HCT116 (cell line): ENCODE measurements at regions not wholly inside any gene's neighbourhood (a gene's known extent, or its start where the extent isn't known, plus 50 kb on each side); places are given as distances from the start of the nearest gene placed in this dataset.

Experiments used
- ATAC-seq: fragments of 200-7000 bp; cut with Tn5 transposase; 2 replicates; pipeline ENCODE4 v1.9.1; 2020; ENCODE audit warnings: mild to moderate bottlenecking, moderate library complexity
- BruUV-seq: library from RNA; stranded (reverse); fragments of 400-500 nt; replicated peaks from 2 replicates; lab custom pipeline; 2021; lab: Mats Ljungman, UMichigan
- CTCF ChIA-PET: fragments of 300-600 bp; sonication (Branson Sonifier 250); formaldehyde crosslinking; loops from one replicate; lab custom pipeline; 2021; ENCODE audit warnings: antibody characterized with exemption; lab: Charles Lee
- POLR2A ChIA-PET: fragments of 300-600, 350-600 bp; sonication (Branson Sonifier 250); formaldehyde crosslinking; loops from one replicate; lab custom pipeline; 2021; ENCODE audit warnings: antibody characterized with exemption; lab: Charles Lee
- RAD21 ChIA-PET, 2 experiments: fragments of 300-600 bp; sonication (Branson Sonifier 250); formaldehyde crosslinking; loops; one replicate each; lab custom pipeline; 2023; ENCODE audit warnings: low total read pairs in 2 of 2; ENCODE audit not compliant: uncharacterized antibody in 2 of 2, unreplicated experiment in 2 of 2, low non-redundant PET in 1 of 2; lab: Charles Lee
- DNase-seq: peaks from one replicate; pipeline ENCODE4 v3.0.0-alpha.2; 2010; ENCODE audit warnings: low read depth, low spot score
- H2AFZ ChIP-seq: fragments of 200-600 bp; shearing (Covaris generic), sonication (generic); 2 replicates; pipeline ENCODE4 v1.6.1; 2017; ENCODE audit warnings: low read depth, mixed run types, mixed read lengths, antibody characterized with exemption, low read length; ENCODE audit not compliant: poor library complexity, severe bottlenecking
- H3K27ac ChIP-seq: 2 replicates; pipeline ENCODE4 v1.5.1; 2012; ENCODE audit warnings: low read depth, low read length
- H3K27me3 ChIP-seq: fragments of 200-600 bp; sonication (generic); 2 replicates; pipeline ENCODE4 v1.6.1; 2016; ENCODE audit warnings: mixed run types, low read length, mixed read lengths; ENCODE audit not compliant: insufficient read depth
- H3K36me3 ChIP-seq, 2 experiments: fragments of 200-500 bp in 1 of 2; fragments of 200-600 bp in 1 of 2; sonication (Bioruptor generic) in 1 of 2; sonication (generic) in 1 of 2; 2 replicates each; pipeline versions ENCODE4 v1.5.1 to v1.6.1; 2014 to 2016; ENCODE audit warnings: low read length in 2 of 2, inconsistent platforms in 1 of 2, mixed read lengths in 1 of 2, mixed run types in 1 of 2; ENCODE audit not compliant: insufficient read depth in 2 of 2, control insufficient read depth in 1 of 2
- H3K4me1 ChIP-seq, 2 experiments: fragments of 200-600 bp in 1 of 2; sonication (generic) in 1 of 2; 2 replicates each; pipeline versions ENCODE4 v1.5.1 to v1.6.1; 2012 to 2017; ENCODE audit warnings: low read length in 2 of 2, inconsistent platforms in 1 of 2, mild to moderate bottlenecking in 1 of 2, mixed read lengths in 1 of 2, mixed run types in 1 of 2, moderate library complexity in 1 of 2; ENCODE audit not compliant: insufficient read depth in 2 of 2, control insufficient read depth in 1 of 2
- H3K4me2 ChIP-seq: fragments of 200-600 bp; sonication (generic); 2 replicates; pipeline ENCODE4 v1.6.1; 2017; ENCODE audit warnings: mixed run types, low read length, mixed read lengths
- H3K4me3 ChIP-seq, 2 experiments: fragments of 200-600 bp in 1 of 2; sonication (generic) in 1 of 2; replicated peaks in 1 of 2; 2 replicates each; pipeline ENCODE4 v1.5.1; 2011 to 2016; ENCODE audit warnings: low read length in 2 of 2, control low read depth in 1 of 2, low read depth in 1 of 2, mild to moderate bottlenecking in 1 of 2, mixed read lengths in 1 of 2, mixed run types in 1 of 2
- H3K79me2 ChIP-seq: fragments of 200-600 bp; sonication (generic); 2 replicates; pipeline ENCODE4 v1.6.1; 2017; ENCODE audit warnings: mild to moderate bottlenecking, mixed run types, low read length, moderate library complexity, mixed read lengths; ENCODE audit not compliant: insufficient read depth
- H3K9ac ChIP-seq: fragments of 200-600 bp; sonication (generic); 2 replicates; pipeline ENCODE4 v1.6.1; 2016; ENCODE audit warnings: low read length, mixed read lengths
- H3K9me2 ChIP-seq: fragments of 200-600 bp; sonication (generic), shearing (Covaris generic); 2 replicates; pipeline ENCODE4 v1.6.1; 2017; ENCODE audit warnings: mixed run types, mild to moderate bottlenecking, moderate library complexity; ENCODE audit not compliant: insufficient read depth
- H3K9me3 ChIP-seq, 2 experiments: fragments of 200-500 bp in 1 of 2; fragments of 200-600 bp in 1 of 2; sonication (Bioruptor generic) in 1 of 2; sonication (generic) in 1 of 2; 2 replicates each; pipeline ENCODE4 v1.6.1; 2014 to 2017; ENCODE audit warnings: low read length in 2 of 2, mixed read lengths in 2 of 2, inconsistent platforms in 1 of 2, low read depth in 1 of 2, mild to moderate bottlenecking in 1 of 2, mixed run types in 1 of 2, moderate library complexity in 1 of 2; ENCODE audit not compliant: control insufficient read depth in 1 of 2, insufficient read depth in 1 of 2
- H4K20me1 ChIP-seq: fragments of 200-600 bp; sonication (generic), shearing (Covaris generic); 2 replicates; pipeline ENCODE4 v1.6.1; 2017; ENCODE audit warnings: mixed run types, mild to moderate bottlenecking, moderate library complexity; ENCODE audit not compliant: insufficient read depth
- CBX3 ChIP-seq: IDR thresholded peaks from 2 replicates; pipeline ENCODE4 v1.6.1; 2012; ENCODE audit warnings: low read depth
- CEBPB ChIP-seq: IDR thresholded peaks from 2 replicates; pipeline ENCODE4 v1.6.1; 2012; ENCODE audit warnings: low read depth
- EGR1 ChIP-seq: IDR thresholded peaks from 2 replicates; pipeline ENCODE4 v1.6.1; 2012; ENCODE audit warnings: low read depth
- ELF1 ChIP-seq: IDR thresholded peaks from 2 replicates; pipeline ENCODE4 v1.6.1; 2012; ENCODE audit warnings: low read depth, borderline replicate concordance
- EZH2 ChIP-seq: fragments of 200-600 bp; sonication (generic); IDR thresholded peaks from 2 replicates; pipeline ENCODE4 v1.6.1; 2017; ENCODE audit warnings: antibody characterized with exemption, mixed run types
- EZH2phosphoT487 ChIP-seq: fragments of 200-600 bp; IDR thresholded peaks from 2 replicates; pipeline ENCODE4 v1.6.1; 2018; ENCODE audit warnings: antibody characterized with exemption, borderline replicate concordance
- FOSL1 ChIP-seq: IDR thresholded peaks from 2 replicates; pipeline ENCODE4 v1.6.1; 2012; ENCODE audit warnings: low read depth
- JUND ChIP-seq: IDR thresholded peaks from 2 replicates; pipeline ENCODE4 v1.6.1; 2012
- POLR2AphosphoS5 ChIP-seq: IDR thresholded peaks from 2 replicates; pipeline ENCODE4 v1.6.1; 2011; ENCODE audit warnings: mild to moderate bottlenecking, low read depth, low read length, moderate library complexity
- RAD21 ChIP-seq: IDR thresholded peaks from 2 replicates; pipeline ENCODE4 v1.6.1; 2012; ENCODE audit warnings: low read depth, mild to moderate bottlenecking
- SP1 ChIP-seq: IDR thresholded peaks from 2 replicates; pipeline ENCODE4 v1.6.1; 2012; ENCODE audit warnings: low read depth
- TCF7L2 ChIP-seq: IDR thresholded peaks from 2 replicates; pipeline ENCODE4 v1.7.0; 2011; ENCODE audit warnings: borderline replicate concordance, inconsistent platforms; ENCODE audit not compliant: insufficient read depth, insufficient read length; ENCODE audit errors: extremely low read depth
- YY1 ChIP-seq: IDR thresholded peaks from 2 replicates; pipeline ENCODE4 v1.6.1; 2011; ENCODE audit warnings: low read length, low read depth, moderate library complexity, mild to moderate bottlenecking; ENCODE audit not compliant: insufficient replicate concordance; ENCODE audit errors: extremely low read depth
- ZNF274 ChIP-seq: fragments of 200-500 bp; sonication (Bioruptor generic); IDR thresholded peaks from 2 replicates; pipeline ENCODE4 v1.6.1; 2014; ENCODE audit warnings: mild to moderate bottlenecking, low read depth, low read length, inconsistent platforms
- intact Hi-C: fragments of 100-400 bp; cut with micrococcal nuclease; formaldehyde crosslinking; loops from 2 replicates; pipeline ENCODE4 v1.10.0; 2022
- TF ChIP-seq, protein P1 (sequence below): IDR thresholded peaks from 2 replicates; pipeline ENCODE4 v1.6.1; 2012
- TF ChIP-seq, protein P2 (sequence below), 3 experiments: fragments of 200-600 bp in 1 of 3; sonication (generic) in 1 of 3; IDR thresholded peaks in 2 of 3; conservative IDR thresholded peaks in 1 of 3; 2 replicates each; pipeline ENCODE4 v1.5.1; 2012 to 2017; ENCODE audit warnings: low read depth in 2 of 3, low read length in 2 of 3, antibody characterized with exemption in 1 of 3, borderline replicate concordance in 1 of 3, control low read depth in 1 of 3, mild to moderate bottlenecking in 1 of 3, mixed read lengths in 1 of 3, mixed run types in 1 of 3, moderate library complexity in 1 of 3; ENCODE audit not compliant: insufficient read depth in 1 of 3
- TF ChIP-seq, protein P3 (sequence below): IDR thresholded peaks from 2 replicates; pipeline ENCODE4 v1.6.1; 2012; ENCODE audit warnings: low read depth
- TF ChIP-seq, protein P4 (sequence below): IDR thresholded peaks from 2 replicates; pipeline ENCODE4 v1.6.1; 2011; ENCODE audit warnings: mild to moderate bottlenecking, low read length, moderate library complexity; ENCODE audit not compliant: insufficient replicate concordance; ENCODE audit errors: extremely low read depth
- TF ChIP-seq, protein P5 (sequence below): IDR thresholded peaks from 2 replicates; pipeline ENCODE4 v1.6.1; 2012

DNA sequence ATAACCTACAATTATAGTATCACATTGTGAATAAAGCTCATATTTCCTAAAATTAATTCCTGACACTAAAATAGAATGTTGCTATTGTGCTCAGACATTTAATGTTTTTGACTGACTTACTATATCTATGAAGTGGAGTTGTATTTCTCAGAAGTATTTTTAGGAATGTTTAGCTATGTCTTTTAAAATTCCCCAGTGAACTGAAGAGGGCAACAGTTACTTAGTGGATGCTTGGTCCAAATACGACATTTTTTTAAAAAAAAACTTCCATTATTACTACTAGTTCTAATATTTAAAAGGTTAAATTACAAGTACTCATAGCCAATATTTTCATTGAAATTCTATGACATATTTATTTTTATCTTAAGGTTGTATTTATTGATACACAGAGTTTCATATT, 460.2 kb downstream of the COL12A1 start:
- H3K27me3 ChIP-seq, result no peaks in the 10 kb centered on the region
- DNase-seq, result no peak
- H4K20me1 ChIP-seq, result no peaks in the 10 kb centered on the region
- H2AFZ ChIP-seq, result no peak overlapping the region
- no peaks in the 10 kb centered on the region for H3K79me2 ChIP-seq
- no TSS peak for BruUV-seq
- CTCF ChIA-PET, result no interaction called here
- no peaks in the 10 kb centered on the region for H3K36me3 ChIP-seq
- intact Hi-C loops, result no loop called here
- no peak for ATAC-seq
- no peak overlapping the region for H3K27ac ChIP-seq
- POLR2A ChIA-PET, result no interaction called here
- TF ChIP-seq FOSL1, result no peak
- TF ChIP-seq YY1, result no peak
- no peak for TF ChIP-seq RAD21
- TF ChIP-seq, protein P1, sequence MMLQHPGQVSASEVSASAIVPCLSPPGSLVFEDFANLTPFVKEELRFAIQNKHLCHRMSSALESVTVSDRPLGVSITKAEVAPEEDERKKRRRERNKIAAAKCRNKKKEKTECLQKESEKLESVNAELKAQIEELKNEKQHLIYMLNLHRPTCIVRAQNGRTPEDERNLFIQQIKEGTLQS, result no peak
- no peak for TF ChIP-seq TCF7L2
- no peak for TF ChIP-seq EZH2phosphoT487
- TF ChIP-seq POLR2AphosphoS5, result no peak
- TF ChIP-seq, protein P2, sequence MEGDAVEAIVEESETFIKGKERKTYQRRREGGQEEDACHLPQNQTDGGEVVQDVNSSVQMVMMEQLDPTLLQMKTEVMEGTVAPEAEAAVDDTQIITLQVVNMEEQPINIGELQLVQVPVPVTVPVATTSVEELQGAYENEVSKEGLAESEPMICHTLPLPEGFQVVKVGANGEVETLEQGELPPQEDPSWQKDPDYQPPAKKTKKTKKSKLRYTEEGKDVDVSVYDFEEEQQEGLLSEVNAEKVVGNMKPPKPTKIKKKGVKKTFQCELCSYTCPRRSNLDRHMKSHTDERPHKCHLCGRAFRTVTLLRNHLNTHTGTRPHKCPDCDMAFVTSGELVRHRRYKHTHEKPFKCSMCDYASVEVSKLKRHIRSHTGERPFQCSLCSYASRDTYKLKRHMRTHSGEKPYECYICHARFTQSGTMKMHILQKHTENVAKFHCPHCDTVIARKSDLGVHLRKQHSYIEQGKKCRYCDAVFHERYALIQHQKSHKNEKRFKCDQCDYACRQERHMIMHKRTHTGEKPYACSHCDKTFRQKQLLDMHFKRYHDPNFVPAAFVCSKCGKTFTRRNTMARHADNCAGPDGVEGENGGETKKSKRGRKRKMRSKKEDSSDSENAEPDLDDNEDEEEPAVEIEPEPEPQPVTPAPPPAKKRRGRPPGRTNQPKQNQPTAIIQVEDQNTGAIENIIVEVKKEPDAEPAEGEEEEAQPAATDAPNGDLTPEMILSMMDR (IDR thresholded peaks at IDR 0.05 in 2 of 3, conservative IDR thresholded peaks at IDR 0.05 in 1 of 3; ENCODE audit: borderline replicate concordance in 1 of 3, insufficient read depth in 1 of 3, low read depth in 2 of 3, low read length in 2 of 3), result no peak
- TF ChIP-seq, protein P3, sequence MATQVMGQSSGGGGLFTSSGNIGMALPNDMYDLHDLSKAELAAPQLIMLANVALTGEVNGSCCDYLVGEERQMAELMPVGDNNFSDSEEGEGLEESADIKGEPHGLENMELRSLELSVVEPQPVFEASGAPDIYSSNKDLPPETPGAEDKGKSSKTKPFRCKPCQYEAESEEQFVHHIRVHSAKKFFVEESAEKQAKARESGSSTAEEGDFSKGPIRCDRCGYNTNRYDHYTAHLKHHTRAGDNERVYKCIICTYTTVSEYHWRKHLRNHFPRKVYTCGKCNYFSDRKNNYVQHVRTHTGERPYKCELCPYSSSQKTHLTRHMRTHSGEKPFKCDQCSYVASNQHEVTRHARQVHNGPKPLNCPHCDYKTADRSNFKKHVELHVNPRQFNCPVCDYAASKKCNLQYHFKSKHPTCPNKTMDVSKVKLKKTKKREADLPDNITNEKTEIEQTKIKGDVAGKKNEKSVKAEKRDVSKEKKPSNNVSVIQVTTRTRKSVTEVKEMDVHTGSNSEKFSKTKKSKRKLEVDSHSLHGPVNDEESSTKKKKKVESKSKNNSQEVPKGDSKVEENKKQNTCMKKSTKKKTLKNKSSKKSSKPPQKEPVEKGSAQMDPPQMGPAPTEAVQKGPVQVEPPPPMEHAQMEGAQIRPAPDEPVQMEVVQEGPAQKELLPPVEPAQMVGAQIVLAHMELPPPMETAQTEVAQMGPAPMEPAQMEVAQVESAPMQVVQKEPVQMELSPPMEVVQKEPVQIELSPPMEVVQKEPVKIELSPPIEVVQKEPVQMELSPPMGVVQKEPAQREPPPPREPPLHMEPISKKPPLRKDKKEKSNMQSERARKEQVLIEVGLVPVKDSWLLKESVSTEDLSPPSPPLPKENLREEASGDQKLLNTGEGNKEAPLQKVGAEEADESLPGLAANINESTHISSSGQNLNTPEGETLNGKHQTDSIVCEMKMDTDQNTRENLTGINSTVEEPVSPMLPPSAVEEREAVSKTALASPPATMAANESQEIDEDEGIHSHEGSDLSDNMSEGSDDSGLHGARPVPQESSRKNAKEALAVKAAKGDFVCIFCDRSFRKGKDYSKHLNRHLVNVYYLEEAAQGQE, result no peak
- no peak for TF ChIP-seq EZH2
- TF ChIP-seq, protein P4, sequence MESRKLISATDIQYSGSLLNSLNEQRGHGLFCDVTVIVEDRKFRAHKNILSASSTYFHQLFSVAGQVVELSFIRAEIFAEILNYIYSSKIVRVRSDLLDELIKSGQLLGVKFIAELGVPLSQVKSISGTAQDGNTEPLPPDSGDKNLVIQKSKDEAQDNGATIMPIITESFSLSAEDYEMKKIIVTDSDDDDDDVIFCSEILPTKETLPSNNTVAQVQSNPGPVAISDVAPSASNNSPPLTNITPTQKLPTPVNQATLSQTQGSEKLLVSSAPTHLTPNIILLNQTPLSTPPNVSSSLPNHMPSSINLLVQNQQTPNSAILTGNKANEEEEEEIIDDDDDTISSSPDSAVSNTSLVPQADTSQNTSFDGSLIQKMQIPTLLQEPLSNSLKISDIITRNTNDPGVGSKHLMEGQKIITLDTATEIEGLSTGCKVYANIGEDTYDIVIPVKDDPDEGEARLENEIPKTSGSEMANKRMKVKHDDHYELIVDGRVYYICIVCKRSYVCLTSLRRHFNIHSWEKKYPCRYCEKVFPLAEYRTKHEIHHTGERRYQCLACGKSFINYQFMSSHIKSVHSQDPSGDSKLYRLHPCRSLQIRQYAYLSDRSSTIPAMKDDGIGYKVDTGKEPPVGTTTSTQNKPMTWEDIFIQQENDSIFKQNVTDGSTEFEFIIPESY, result no peak
- TF ChIP-seq, protein P5, sequence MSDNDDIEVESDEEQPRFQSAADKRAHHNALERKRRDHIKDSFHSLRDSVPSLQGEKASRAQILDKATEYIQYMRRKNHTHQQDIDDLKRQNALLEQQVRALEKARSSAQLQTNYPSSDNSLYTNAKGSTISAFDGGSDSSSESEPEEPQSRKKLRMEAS, result no peak
- TF ChIP-seq ZNF274, result no peak
- TF ChIP-seq JUND, result no peak
- no peak for TF ChIP-seq ELF1
- no peak for TF ChIP-seq EGR1
- TF ChIP-seq SP1, result no peak
- no peak for TF ChIP-seq CBX3
- no peak for TF ChIP-seq CEBPB
- H3K4me1 ChIP-seq, result peaks cover 0 to 4% of the 10 kb centered on the region in 2 experiments; a peak in 1 of 4 replicates
- H3K9me2 ChIP-seq, result no peaks in the 10 kb centered on the region
- no peak overlapping the region for H3K9ac ChIP-seq
- RAD21 ChIA-PET, result no interaction called here
- H3K4me2 ChIP-seq, result no peak overlapping the region
- H3K9me3 ChIP-seq, result no peaks in the 10 kb centered on the region
- no peak overlapping the region for H3K4me3 ChIP-seq
